WTC11 (cell line): ENCODE measurements at regions not wholly inside any gene's neighbourhood (a gene's known extent, or its start where the extent isn't known, plus 50 kb on each side); places are given as distances from the start of the nearest gene placed in this dataset.

Source experiments
- ATAC-seq: fragments of 200-7000 bp; cut with Tn5 transposase; 2 replicates; pipeline ENCODE4 v1.10.0; 2021; ENCODE audit warnings: mild to moderate bottlenecking, moderate library complexity
- CTCF ChIA-PET: fragments of 300-600 bp; sonication (Branson Sonifier 250); formaldehyde crosslinking; loops from one replicate; lab custom pipeline; 2021; ENCODE audit warnings: antibody characterized with exemption; lab: Charles Lee
- POLR2A ChIA-PET: fragments of 350-600 bp; sonication (Branson Sonifier 250); formaldehyde crosslinking; loops from one replicate; lab custom pipeline; 2021; ENCODE audit warnings: antibody characterized with exemption; lab: Charles Lee
- DNase-seq: peaks from one replicate; pipeline ENCODE4 v3.0.0; 2021; ENCODE audit warnings: low spot score
- H3K27ac Mint-ChIP-seq: 2 replicates; pipeline ENCODE4 v1.8.0; 2021; ENCODE audit warnings: mixed read lengths
- H3K27me3 Mint-ChIP-seq: 2 replicates; pipeline ENCODE4 v1.8.0; 2021; ENCODE audit warnings: low read depth, mild to moderate bottlenecking, moderate library complexity, mixed read lengths
- H3K36me3 Mint-ChIP-seq: 2 replicates; pipeline ENCODE4 v1.8.0; 2021; ENCODE audit warnings: mixed read lengths
- H3K4me1 Mint-ChIP-seq: 2 replicates; pipeline ENCODE4 v1.8.0; 2022; ENCODE audit warnings: mixed read lengths
- H3K4me3 Mint-ChIP-seq: 2 replicates; pipeline ENCODE4 v1.8.0; 2021; ENCODE audit warnings: mild to moderate bottlenecking, moderate library complexity, mixed read lengths
- H3K9me3 Mint-ChIP-seq: 2 replicates; pipeline ENCODE4 v1.8.0; 2021; ENCODE audit warnings: mixed read lengths
- ATF2 ChIP-seq: sonication (generic); formaldehyde crosslinking; IDR thresholded peaks from 2 replicates; pipeline ENCODE4 v1.8.1; 2022; ENCODE audit warnings: low read depth, missing genetic modification reagents, borderline replicate concordance
- FOXK1 ChIP-seq: sonication (generic); formaldehyde crosslinking; IDR thresholded peaks from 2 replicates; pipeline ENCODE4 v1.8.0; 2022; ENCODE audit warnings: mild to moderate bottlenecking, moderate library complexity, missing genetic modification reagents
- FOXP1 ChIP-seq: sonication (generic); formaldehyde crosslinking; IDR thresholded peaks from 2 replicates; pipeline ENCODE4 v1.8.0; 2022; ENCODE audit warnings: missing genetic modification reagents, mild to moderate bottlenecking, moderate library complexity, borderline replicate concordance
- GABPB1 ChIP-seq: sonication (generic); formaldehyde crosslinking; IDR thresholded peaks from 2 replicates; pipeline ENCODE4 v1.8.1; 2023; ENCODE audit warnings: mild to moderate bottlenecking, missing genetic modification reagents
- GTF2I ChIP-seq: fragments of 250-450 bp; sonication (Bioruptor Pico); conservative IDR thresholded peaks from 2 replicates; pipeline ENCODE4 v1.4.0; 2021; ENCODE audit warnings: mild to moderate bottlenecking
- SMAD4 ChIP-seq: sonication (generic); formaldehyde crosslinking; IDR thresholded peaks from 2 replicates; pipeline ENCODE4 v1.8.0; 2022; ENCODE audit warnings: mild to moderate bottlenecking, missing genetic modification reagents
- TP53 ChIP-seq: sonication (generic); formaldehyde crosslinking; IDR thresholded peaks from 2 replicates; pipeline ENCODE4 v1.8.1; 2023; ENCODE audit warnings: mild to moderate bottlenecking, missing genetic modification reagents
- ZMAT4 ChIP-seq: fragments of 250-450 bp; sonication (Bioruptor Pico); IDR thresholded peaks from 2 replicates; pipeline ENCODE4 v1.9.0; 2021; ENCODE audit warnings: mild to moderate bottlenecking
- TF ChIP-seq, protein P1 (sequence below): sonication (generic); formaldehyde crosslinking; IDR thresholded peaks from 2 replicates; pipeline ENCODE4 v1.8.0; 2023; ENCODE audit warnings: missing genetic modification reagents, mild to moderate bottlenecking, borderline replicate concordance
- TF ChIP-seq, protein P2 (sequence below): fragments of 250-450 bp; sonication (Bioruptor Pico); IDR thresholded peaks from 2 replicates; pipeline ENCODE4 v1.9.0; 2021; ENCODE audit warnings: moderate library complexity, mild to moderate bottlenecking, inconsistent platforms, borderline replicate concordance
- TF ChIP-seq, protein P3 (sequence below): fragments of 200-600 bp; IDR thresholded peaks from 2 replicates; pipeline ENCODE4 v1.8.0; 2022; ENCODE audit warnings: antibody characterized with exemption
- TF ChIP-seq, protein P4 (sequence below): sonication (generic); formaldehyde crosslinking; IDR thresholded peaks from 2 replicates; pipeline ENCODE4 v1.8.1; 2023; ENCODE audit warnings: mild to moderate bottlenecking, missing genetic modification reagents, moderate library complexity
- TF ChIP-seq, protein P5 (sequence below): sonication (generic); formaldehyde crosslinking; IDR thresholded peaks from 2 replicates; pipeline ENCODE4 v1.8.1; 2022; ENCODE audit warnings: missing genetic modification reagents, borderline replicate concordance

DNA sequence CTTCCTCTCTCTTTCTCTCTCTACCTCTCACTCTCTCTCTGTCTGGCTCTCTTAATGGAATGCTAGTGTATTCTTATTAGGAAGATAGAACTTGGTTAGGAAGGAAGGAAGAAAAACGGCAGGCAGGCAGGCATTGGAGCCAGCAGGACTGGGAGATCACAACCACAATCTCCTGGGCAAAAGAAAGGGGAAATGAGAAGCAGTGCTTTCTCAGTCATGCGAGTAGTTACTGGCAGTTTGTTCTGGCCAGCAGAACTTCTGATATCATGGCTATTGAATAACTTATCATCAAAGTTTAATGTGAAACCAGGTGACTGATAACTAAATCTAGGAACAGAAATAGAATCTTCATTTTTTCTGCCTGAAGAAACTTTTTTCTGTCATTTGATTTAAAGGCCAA is 60.9 kb upstream of the PAGE1 start (continued):
- TF ChIP-seq GTF2I (CRISPR knock-in tag) = no peak
- TF ChIP-seq, protein P1, sequence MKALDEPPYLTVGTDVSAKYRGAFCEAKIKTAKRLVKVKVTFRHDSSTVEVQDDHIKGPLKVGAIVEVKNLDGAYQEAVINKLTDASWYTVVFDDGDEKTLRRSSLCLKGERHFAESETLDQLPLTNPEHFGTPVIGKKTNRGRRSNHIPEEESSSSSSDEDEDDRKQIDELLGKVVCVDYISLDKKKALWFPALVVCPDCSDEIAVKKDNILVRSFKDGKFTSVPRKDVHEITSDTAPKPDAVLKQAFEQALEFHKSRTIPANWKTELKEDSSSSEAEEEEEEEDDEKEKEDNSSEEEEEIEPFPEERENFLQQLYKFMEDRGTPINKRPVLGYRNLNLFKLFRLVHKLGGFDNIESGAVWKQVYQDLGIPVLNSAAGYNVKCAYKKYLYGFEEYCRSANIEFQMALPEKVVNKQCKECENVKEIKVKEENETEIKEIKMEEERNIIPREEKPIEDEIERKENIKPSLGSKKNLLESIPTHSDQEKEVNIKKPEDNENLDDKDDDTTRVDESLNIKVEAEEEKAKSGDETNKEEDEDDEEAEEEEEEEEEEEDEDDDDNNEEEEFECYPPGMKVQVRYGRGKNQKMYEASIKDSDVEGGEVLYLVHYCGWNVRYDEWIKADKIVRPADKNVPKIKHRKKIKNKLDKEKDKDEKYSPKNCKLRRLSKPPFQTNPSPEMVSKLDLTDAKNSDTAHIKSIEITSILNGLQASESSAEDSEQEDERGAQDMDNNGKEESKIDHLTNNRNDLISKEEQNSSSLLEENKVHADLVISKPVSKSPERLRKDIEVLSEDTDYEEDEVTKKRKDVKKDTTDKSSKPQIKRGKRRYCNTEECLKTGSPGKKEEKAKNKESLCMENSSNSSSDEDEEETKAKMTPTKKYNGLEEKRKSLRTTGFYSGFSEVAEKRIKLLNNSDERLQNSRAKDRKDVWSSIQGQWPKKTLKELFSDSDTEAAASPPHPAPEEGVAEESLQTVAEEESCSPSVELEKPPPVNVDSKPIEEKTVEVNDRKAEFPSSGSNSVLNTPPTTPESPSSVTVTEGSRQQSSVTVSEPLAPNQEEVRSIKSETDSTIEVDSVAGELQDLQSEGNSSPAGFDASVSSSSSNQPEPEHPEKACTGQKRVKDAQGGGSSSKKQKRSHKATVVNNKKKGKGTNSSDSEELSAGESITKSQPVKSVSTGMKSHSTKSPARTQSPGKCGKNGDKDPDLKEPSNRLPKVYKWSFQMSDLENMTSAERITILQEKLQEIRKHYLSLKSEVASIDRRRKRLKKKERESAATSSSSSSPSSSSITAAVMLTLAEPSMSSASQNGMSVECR (CRISPR knock-in tag) = no peak
- TF ChIP-seq, protein P2, sequence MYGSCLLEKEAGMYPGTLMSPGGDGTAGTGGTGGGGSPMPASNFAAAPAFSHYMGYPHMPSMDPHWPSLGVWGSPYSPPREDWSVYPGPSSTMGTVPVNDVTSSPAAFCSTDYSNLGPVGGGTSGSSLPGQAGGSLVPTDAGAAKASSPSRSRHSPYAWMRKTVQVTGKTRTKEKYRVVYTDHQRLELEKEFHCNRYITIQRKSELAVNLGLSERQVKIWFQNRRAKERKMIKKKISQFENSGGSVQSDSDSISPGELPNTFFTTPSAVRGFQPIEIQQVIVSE (CRISPR knock-in tag) = no peak
- TF ChIP-seq FOXK1 (CRISPR knock-in tag) = no peak
- no peak for TF ChIP-seq ZMAT4 (CRISPR knock-in tag)
- TF ChIP-seq, protein P3, sequence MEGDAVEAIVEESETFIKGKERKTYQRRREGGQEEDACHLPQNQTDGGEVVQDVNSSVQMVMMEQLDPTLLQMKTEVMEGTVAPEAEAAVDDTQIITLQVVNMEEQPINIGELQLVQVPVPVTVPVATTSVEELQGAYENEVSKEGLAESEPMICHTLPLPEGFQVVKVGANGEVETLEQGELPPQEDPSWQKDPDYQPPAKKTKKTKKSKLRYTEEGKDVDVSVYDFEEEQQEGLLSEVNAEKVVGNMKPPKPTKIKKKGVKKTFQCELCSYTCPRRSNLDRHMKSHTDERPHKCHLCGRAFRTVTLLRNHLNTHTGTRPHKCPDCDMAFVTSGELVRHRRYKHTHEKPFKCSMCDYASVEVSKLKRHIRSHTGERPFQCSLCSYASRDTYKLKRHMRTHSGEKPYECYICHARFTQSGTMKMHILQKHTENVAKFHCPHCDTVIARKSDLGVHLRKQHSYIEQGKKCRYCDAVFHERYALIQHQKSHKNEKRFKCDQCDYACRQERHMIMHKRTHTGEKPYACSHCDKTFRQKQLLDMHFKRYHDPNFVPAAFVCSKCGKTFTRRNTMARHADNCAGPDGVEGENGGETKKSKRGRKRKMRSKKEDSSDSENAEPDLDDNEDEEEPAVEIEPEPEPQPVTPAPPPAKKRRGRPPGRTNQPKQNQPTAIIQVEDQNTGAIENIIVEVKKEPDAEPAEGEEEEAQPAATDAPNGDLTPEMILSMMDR = no peak
- TF ChIP-seq TP53 = no peak
- TF ChIP-seq ATF2 = no peak
- no peak for TF ChIP-seq SMAD4 (CRISPR knock-in tag)

DNA sequence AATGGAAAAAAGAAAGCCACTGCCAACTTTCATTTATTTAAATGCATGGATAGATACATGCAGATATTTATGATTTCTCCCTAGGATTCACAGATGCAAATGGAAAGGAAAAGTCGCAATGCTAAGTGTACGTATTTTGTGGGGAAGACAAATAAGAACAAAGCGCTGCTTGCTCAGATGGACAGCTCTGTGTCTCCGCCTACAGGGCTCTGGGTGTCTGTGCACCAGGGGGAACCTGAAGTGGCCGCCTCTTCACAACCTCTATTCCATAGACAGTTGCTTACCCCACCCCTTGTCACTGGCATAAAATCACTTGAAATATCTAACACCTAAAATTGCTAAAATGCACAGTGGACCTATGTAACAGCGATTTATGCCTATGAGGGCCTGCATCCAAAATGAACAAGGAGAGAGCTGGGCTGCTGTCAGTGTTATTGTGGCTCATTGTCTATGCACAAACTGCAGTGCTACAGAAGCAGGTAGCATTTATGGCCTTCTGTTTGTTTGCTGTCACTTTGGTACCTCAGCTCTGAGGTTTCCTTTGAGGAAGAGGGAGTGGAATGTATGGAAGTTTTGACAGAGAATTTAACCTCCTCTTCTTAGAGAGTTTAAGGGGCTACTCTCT is 58.6 kb upstream of the PAGE1 start:
- no peaks in the 10 kb centered on the region for H3K9me3 Mint-ChIP-seq
- TF ChIP-seq, protein P3 = peak; percentile 67
- no peak for TF ChIP-seq GABPB1 (CRISPR knock-in tag)
- TF ChIP-seq, all 79 proteins: peak for 1
- peak; percentile 54 for DNase-seq
- Mint-ChIP-seq H3K4me3 (no peak overlapping the region), H3K27me3 (no peaks in the 10 kb centered on the region), H3K27ac (no peak overlapping the region), H3K36me3 (no peaks in the 10 kb centered on the region), H3K4me1 (peaks cover 6% of the 10 kb centered on the region; the same call in 1 of the 2 replicates)
- CTCF ChIA-PET = interaction anchor here (0.8 to 1.6 kb wide), 2 partner anchors 123 to 127 kb away, joined by 4 read pairs; no protein-coding TSS in a partner anchor
- ATAC-seq = peak; percentile 63
- POLR2A ChIA-PET = no interaction called here

DNA sequence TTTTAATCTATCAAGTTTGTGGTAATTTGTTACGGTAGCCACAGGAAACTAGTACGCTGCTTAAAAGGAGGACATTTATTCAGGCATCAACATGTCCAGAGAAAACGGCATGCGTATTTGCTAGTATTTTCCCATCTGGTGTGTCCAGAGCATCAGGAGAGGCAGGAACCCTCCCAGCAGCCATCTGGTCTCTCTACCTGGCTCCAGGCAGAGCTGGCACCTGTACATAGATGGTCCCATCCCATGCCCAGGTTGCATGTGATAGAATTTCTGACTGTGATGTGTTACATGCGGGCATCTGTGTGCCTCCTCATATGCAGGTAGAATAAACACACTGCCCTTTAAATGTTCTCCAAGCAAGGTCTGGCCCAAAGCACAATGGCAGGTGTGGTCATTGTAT is 57.9 kb upstream of the PAGE1 start:
- CTCF ChIA-PET = interaction anchor here (0.8 to 1.6 kb wide), 2 partner anchors 123 to 127 kb away, joined by 4 read pairs; no protein-coding TSS in a partner anchor
- H3K27ac Mint-ChIP-seq = no peak overlapping the region
- no peak for TF ChIP-seq FOXP1 (CRISPR knock-in tag)
- TF ChIP-seq, protein P4, sequence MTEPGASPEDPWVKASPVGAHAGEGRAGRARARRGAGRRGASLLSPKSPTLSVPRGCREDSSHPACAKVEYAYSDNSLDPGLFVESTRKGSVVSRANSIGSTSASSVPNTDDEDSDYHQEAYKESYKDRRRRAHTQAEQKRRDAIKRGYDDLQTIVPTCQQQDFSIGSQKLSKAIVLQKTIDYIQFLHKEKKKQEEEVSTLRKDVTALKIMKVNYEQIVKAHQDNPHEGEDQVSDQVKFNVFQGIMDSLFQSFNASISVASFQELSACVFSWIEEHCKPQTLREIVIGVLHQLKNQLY (CRISPR knock-in tag) = no peak
- TF ChIP-seq, protein P5, sequence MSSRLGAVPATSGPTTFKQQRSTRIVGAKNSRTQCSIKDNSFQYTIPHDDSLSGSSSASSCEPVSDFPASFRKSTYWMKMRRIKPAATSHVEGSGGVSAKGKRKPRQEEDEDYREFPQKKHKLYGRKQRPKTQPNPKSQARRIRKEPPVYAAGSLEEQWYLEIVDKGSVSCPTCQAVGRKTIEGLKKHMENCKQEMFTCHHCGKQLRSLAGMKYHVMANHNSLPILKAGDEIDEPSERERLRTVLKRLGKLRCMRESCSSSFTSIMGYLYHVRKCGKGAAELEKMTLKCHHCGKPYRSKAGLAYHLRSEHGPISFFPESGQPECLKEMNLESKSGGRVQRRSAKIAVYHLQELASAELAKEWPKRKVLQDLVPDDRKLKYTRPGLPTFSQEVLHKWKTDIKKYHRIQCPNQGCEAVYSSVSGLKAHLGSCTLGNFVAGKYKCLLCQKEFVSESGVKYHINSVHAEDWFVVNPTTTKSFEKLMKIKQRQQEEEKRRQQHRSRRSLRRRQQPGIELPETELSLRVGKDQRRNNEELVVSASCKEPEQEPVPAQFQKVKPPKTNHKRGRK = no peak

More for the DNA sequence above, 57.9 kb upstream of the PAGE1 start:
- Mint-ChIP-seq H3K4me3 (no peak overlapping the region), H3K9me3 (no peaks in the 10 kb centered on the region), H3K4me1 (peaks cover 6% of the 10 kb centered on the region; the same call in 1 of the 2 replicates), H3K27me3 (no peaks in the 10 kb centered on the region), H3K36me3 (no peaks in the 10 kb centered on the region)
- POLR2A ChIA-PET = no interaction called here
- ATAC-seq (no peak), DNase-seq (no peak)
